ENCODE measurements at regions not wholly inside any gene's neighbourhood (a gene's known extent, or its start where the extent isn't known, plus 50 kb on each side); places are given as distances from the start of the nearest gene placed in this dataset.
"Not testable (repeated sequence)": the region's sequence is repeated elsewhere in the genome, so short reads cannot be mapped to it uniquely, and the experiment has no call there.

- WGBS = 73% methylated on average over 14 of the region's 16 CpGs
- H3K18ac ChIP-seq (ENCODE audit: low read depth in 1 of 2, low read length in 2 of 2); H3K4me3 ChIP-seq (ENCODE audit: insufficient read depth in 1 of 2, low read depth in 1 of 2, low read length in 2 of 2); H3K4me2 ChIP-seq (ENCODE audit: low read length, poor library complexity, severe bottlenecking); H3K79me1 ChIP-seq (replicated peaks; ENCODE audit: low read length, poor library complexity, severe bottlenecking); H2BK120ac ChIP-seq (ENCODE audit: low read depth, low read length); H2BK12ac ChIP-seq (ENCODE audit: low read length in 2 of 2); H2BK15ac ChIP-seq (ENCODE audit: low read depth, poor library complexity, severe bottlenecking); H3K9me3 ChIP-seq (ENCODE audit: control insufficient read depth, low read length); H3K14ac ChIP-seq (ENCODE audit: low read length in 2 of 2); H4K91ac ChIP-seq (ENCODE audit: low read length); H4K8ac ChIP-seq (ENCODE audit: low read length); H3K23ac ChIP-seq (ENCODE audit: low read length in 2 of 2); H3K4ac ChIP-seq (ENCODE audit: low read depth in 1 of 2, low read length in 2 of 2); DNase-seq; H3K36me3 ChIP-seq (ENCODE audit: control insufficient read depth in 1 of 2, insufficient read depth in 2 of 2, low read depth in 1 of 2, low read length in 2 of 2); H3K9ac ChIP-seq (ENCODE audit: low read length); H2AFZ ChIP-seq (ENCODE audit: low read depth, low read length); H3K27ac ChIP-seq (ENCODE audit: low read length, poor library complexity, severe bottlenecking); H2BK5ac ChIP-seq (ENCODE audit: low read depth, low read length, poor library complexity, severe bottlenecking): not testable (repeated sequence)
- peaks cover 14 to 64% of the 10 kb centered on the region in 2 experiments for H3K27me3 ChIP-seq (ENCODE audit: control insufficient read depth in 1 of 2, insufficient read depth in 1 of 2, low read length in 2 of 2)
- H2AK5ac ChIP-seq (ENCODE audit: low read length, severe bottlenecking) = peak overlapping the region; percentile 52
- peaks cover 22% of the 10 kb centered on the region for H3K4me1 ChIP-seq (ENCODE audit: control insufficient read depth, insufficient read depth, low read depth, low read length)
Measured at GRCh38 chr20:47957989-47958801, 172.9 kb upstream of the SULF2 start.

DNA sequence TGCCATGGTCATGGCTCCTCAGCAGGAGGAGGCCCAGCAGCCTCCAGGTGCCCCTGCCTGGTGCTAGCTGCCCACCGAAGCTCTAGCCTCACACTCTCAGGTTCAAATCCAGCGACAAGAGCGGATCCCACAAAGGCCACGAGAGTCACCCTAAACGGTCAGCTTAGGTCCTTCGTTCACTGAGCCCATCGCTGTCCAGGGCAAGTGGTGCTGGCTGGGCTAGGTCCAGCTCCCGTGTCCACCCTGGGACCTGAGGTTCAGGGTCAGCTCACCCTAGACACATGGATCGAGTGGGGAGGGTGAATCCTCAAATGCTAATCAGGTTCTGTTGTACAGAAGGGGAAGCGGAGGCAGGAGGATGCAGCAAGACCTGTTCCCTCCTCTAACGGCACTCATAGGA lies 171.9 kb upstream of the SULF2 start:
- Histone ChIP-seq H3K4me3 (ENCODE audit: insufficient read depth in 1 of 2, low read depth in 1 of 2, low read length in 2 of 2) (no peak overlapping the region), H3K23ac (ENCODE audit: low read length in 2 of 2) (no peak overlapping the region), H2AFZ (ENCODE audit: low read depth, low read length) (no peak overlapping the region), H3K9me3 (ENCODE audit: control insufficient read depth, low read length) (no peaks in the 10 kb centered on the region), H4K91ac (ENCODE audit: low read length) (no peak overlapping the region), H3K14ac (ENCODE audit: low read length in 2 of 2) (no peak overlapping the region), H3K4ac (ENCODE audit: low read depth in 1 of 2, low read length in 2 of 2) (no peak overlapping the region), H2BK12ac (ENCODE audit: low read length in 2 of 2) (no peak overlapping the region), H4K8ac (ENCODE audit: low read length) (no peak overlapping the region), H3K4me2 (ENCODE audit: low read length, poor library complexity, severe bottlenecking) (no peak overlapping the region), H2BK120ac (ENCODE audit: low read depth, low read length) (no peak overlapping the region), H2BK5ac (ENCODE audit: low read depth, low read length, poor library complexity, severe bottlenecking) (no peak overlapping the region), H3K9ac (ENCODE audit: low read length) (no peak overlapping the region), H3K27ac (ENCODE audit: low read length, poor library complexity, severe bottlenecking) (no peak overlapping the region), H3K27me3 (ENCODE audit: control insufficient read depth in 1 of 2, insufficient read depth in 1 of 2, low read length in 2 of 2) (peaks cover 5 to 58% of the 10 kb centered on the region in 2 experiments), H3K4me1 (ENCODE audit: control insufficient read depth, insufficient read depth, low read depth, low read length) (peaks cover 22% of the 10 kb centered on the region), H3K36me3 (ENCODE audit: control insufficient read depth in 1 of 2, insufficient read depth in 2 of 2, low read depth in 1 of 2, low read length in 2 of 2) (no peaks in the 10 kb centered on the region), H2BK15ac (ENCODE audit: low read depth, poor library complexity, severe bottlenecking) (peak overlapping the region; percentile 28), H2AK5ac (ENCODE audit: low read length, severe bottlenecking) (no peak overlapping the region), H3K18ac (ENCODE audit: low read depth in 1 of 2, low read length in 2 of 2) (no peak overlapping the region), H3K79me1 (replicated peaks; ENCODE audit: low read length, poor library complexity, severe bottlenecking) (no peaks in the 10 kb centered on the region)
- no peak for DNase-seq
- 96% methylated on average over 10 of the region's 11 CpGs for WGBS

DNA sequence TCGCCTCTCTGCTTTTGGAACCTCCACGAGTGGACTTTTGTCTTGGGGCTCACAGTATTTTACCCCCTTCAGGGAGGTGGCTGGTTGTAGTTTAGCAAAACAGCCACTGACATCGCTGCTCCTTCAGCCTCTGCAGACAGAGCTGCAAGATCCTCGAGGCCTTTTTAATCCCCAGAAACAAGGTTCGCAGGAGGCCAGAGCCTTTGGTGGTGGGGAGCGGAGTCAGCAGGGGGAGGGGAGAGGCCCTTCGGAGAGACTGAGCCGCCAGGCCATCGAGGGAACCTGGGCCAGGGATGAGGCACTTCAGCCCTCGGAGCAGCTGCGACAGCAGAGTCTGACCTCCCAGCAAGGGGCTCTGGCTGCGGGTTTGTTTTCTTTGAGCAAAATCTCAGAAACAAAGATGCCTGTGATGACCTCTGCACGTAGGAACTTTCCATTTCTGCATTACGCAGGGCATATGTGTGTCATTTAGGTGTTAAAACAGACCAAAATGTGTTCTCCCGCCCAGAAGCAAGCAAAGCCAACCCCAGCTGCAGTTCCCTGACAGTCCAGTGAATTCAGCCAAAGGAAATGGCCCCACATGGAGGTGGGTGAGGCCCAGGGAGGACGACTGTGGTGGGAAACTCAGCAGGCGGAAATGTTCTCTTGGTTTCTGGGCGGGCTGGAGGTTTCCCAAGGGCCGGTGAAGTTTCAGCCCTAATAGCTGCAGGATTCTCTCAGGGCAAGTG lies 171.2 kb upstream of the SULF2 start:
- Histone ChIP-seq H3K27me3 (ENCODE audit: control insufficient read depth in 1 of 2, insufficient read depth in 1 of 2, low read length in 2 of 2) (peaks cover 5 to 58% of the 10 kb centered on the region in 2 experiments), H3K4me2 (ENCODE audit: low read length, poor library complexity, severe bottlenecking) (no peak overlapping the region), H2BK15ac (ENCODE audit: low read depth, poor library complexity, severe bottlenecking) (no peak overlapping the region), H3K23ac (ENCODE audit: low read length in 2 of 2) (no peak overlapping the region), H3K18ac (ENCODE audit: low read depth in 1 of 2, low read length in 2 of 2) (no peak overlapping the region), H2BK12ac (ENCODE audit: low read length in 2 of 2) (no peak overlapping the region), H3K4me1 (ENCODE audit: control insufficient read depth, insufficient read depth, low read depth, low read length) (peaks cover 22% of the 10 kb centered on the region), H3K4ac (ENCODE audit: low read depth in 1 of 2, low read length in 2 of 2) (no peak overlapping the region), H3K27ac (ENCODE audit: low read length, poor library complexity, severe bottlenecking) (no peak overlapping the region), H4K91ac (ENCODE audit: low read length) (no peak overlapping the region), H3K9ac (ENCODE audit: low read length) (no peak overlapping the region), H3K9me3 (ENCODE audit: control insufficient read depth, low read length) (no peaks in the 10 kb centered on the region), H2AK5ac (ENCODE audit: low read length, severe bottlenecking) (no peak overlapping the region), H3K14ac (ENCODE audit: low read length in 2 of 2) (peak overlapping the region in 1 of 2 experiments; percentile 53), H3K4me3 (ENCODE audit: insufficient read depth in 1 of 2, low read depth in 1 of 2, low read length in 2 of 2) (no peak overlapping the region), H2AFZ (ENCODE audit: low read depth, low read length) (peak overlapping the region; percentile 1), H3K79me1 (replicated peaks; ENCODE audit: low read length, poor library complexity, severe bottlenecking) (no peaks in the 10 kb centered on the region), H3K36me3 (ENCODE audit: control insufficient read depth in 1 of 2, insufficient read depth in 2 of 2, low read depth in 1 of 2, low read length in 2 of 2) (no peaks in the 10 kb centered on the region), H2BK120ac (ENCODE audit: low read depth, low read length) (no peak overlapping the region), H4K8ac (ENCODE audit: low read length) (no peak overlapping the region), H2BK5ac (ENCODE audit: low read depth, low read length, poor library complexity, severe bottlenecking) (no peak overlapping the region)
- 52% methylated on average over 19 of the region's 19 CpGs for WGBS
- no peak for DNase-seq

DNA sequence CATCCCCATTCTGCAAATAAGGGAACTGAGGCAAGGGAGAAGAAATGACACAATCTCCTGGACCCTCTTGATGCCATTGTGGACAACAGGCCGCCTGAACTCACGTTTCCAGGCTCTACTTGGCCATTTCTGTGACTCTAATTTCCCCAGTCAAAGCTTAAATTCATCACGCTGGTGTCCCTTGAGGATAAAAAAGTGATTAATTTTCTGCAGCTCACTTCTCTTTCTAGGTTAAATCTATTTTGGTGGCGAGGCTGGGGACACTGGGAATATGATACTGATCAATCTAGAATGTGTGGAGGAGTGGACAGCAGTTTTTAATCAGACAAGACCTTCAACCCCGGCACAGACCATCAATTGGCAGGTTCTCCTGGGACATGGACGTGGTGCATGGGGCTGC lies 168.2 kb upstream of the SULF2 start:
- DNase-seq = no peak
- H3K14ac ChIP-seq (ENCODE audit: low read length in 2 of 2) = no peak overlapping the region
- no peak overlapping the region for H3K4me2 ChIP-seq (ENCODE audit: low read length, poor library complexity, severe bottlenecking)
- no peaks in the 10 kb centered on the region for H3K36me3 ChIP-seq (ENCODE audit: control insufficient read depth in 1 of 2, insufficient read depth in 2 of 2, low read depth in 1 of 2, low read length in 2 of 2)
- H2BK120ac ChIP-seq (ENCODE audit: low read depth, low read length) = no peak overlapping the region
- WGBS = 91% methylated on average over 5 of the region's 6 CpGs
- H2BK5ac ChIP-seq (ENCODE audit: low read depth, low read length, poor library complexity, severe bottlenecking) = no peak overlapping the region
- no peaks in the 10 kb centered on the region for H3K79me1 ChIP-seq (replicated peaks; ENCODE audit: low read length, poor library complexity, severe bottlenecking)
- no peak overlapping the region for H4K8ac ChIP-seq (ENCODE audit: low read length)
- H3K4ac ChIP-seq (ENCODE audit: low read depth in 1 of 2, low read length in 2 of 2) = no peak overlapping the region
- no peaks in the 10 kb centered on the region for H3K9me3 ChIP-seq (ENCODE audit: control insufficient read depth, low read length)
- no peak overlapping the region for H2AFZ ChIP-seq (ENCODE audit: low read depth, low read length)
- no peak overlapping the region for H4K91ac ChIP-seq (ENCODE audit: low read length)
- H2BK15ac ChIP-seq (ENCODE audit: low read depth, poor library complexity, severe bottlenecking) = no peak overlapping the region
- H3K18ac ChIP-seq (ENCODE audit: low read depth in 1 of 2, low read length in 2 of 2) = no peak overlapping the region
- H3K27ac ChIP-seq (ENCODE audit: low read length, poor library complexity, severe bottlenecking) = no peak overlapping the region
- no peak overlapping the region for H2BK12ac ChIP-seq (ENCODE audit: low read length in 2 of 2)
- no peak overlapping the region for H3K23ac ChIP-seq (ENCODE audit: low read length in 2 of 2)
- peaks cover 21% of the 10 kb centered on the region for H3K4me1 ChIP-seq (ENCODE audit: control insufficient read depth, insufficient read depth, low read depth, low read length)
- no peak overlapping the region for H2AK5ac ChIP-seq (ENCODE audit: low read length, severe bottlenecking)
- H3K9ac ChIP-seq (ENCODE audit: low read length) = no peak overlapping the region
- no peak overlapping the region for H3K4me3 ChIP-seq (ENCODE audit: insufficient read depth in 1 of 2, low read depth in 1 of 2, low read length in 2 of 2)
- H3K27me3 ChIP-seq (ENCODE audit: control insufficient read depth in 1 of 2, insufficient read depth in 1 of 2, low read length in 2 of 2) = peaks cover 5 to 44% of the 10 kb centered on the region in 2 experiments
